ENCODE measurements at regions not wholly inside any gene's neighbourhood (a gene's known extent, or its start where the extent isn't known, plus 50 kb on each side); places are given as distances from the start of the nearest gene placed in this dataset.

DNA sequence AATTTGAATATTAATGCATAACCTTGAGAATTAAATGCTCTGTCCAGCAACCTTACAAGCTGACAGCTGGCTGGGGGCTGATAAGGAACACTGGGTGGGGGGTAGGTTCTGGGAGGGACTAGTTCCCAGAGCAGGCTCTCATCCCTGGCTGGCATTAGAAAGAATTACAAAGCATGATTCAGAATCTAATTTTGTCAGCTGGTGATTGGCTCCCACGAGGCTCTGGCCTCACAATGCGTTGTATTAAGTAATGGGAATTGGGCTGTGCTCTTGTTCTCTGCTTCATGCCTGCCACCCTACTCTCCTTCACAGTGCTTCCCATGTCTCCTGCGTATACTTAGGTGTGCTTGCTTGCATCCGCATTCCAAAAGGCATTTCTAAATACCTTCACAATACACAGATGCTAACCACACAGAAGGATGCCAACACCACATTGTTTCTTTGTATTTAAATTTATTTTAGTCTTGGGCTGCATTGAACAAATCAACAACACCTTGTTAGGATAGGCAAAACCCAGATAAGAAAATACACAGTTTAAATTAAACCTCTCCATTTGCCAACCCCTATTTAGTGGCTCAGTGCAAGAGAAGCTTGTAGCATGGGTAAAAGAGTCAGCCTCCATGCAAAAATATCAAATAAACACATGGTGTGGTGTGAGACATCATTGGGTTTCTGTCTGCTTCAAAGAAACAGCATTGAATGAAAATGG is 434.5 kb upstream of the JAG1 start (continued):
- TF ChIP-seq RNF2 (IDR thresholded peaks at IDR 0.05; ENCODE audit: borderline replicate concordance, low read depth, low read length, missing control alignments, poor library complexity, severe bottlenecking) (no peak), CEBPB (IDR thresholded peaks at IDR 0.05; ENCODE audit: low read depth, low read length) (no peak), CBX8 (IDR thresholded peaks at IDR 0.05; ENCODE audit: borderline replicate concordance, low read depth, low read length) (no peak), NANOG (IDR thresholded peaks at IDR 0.05; ENCODE audit: insufficient read depth, low read depth, low read length, poor library complexity, severe bottlenecking) (no peak), ZNF274 (IDR thresholded peaks at IDR 0.05; ENCODE audit: borderline replicate concordance, extremely low read depth, low read length) (no peak)

Measured in H1 (cell line).